ENCODE measurements at regions not wholly inside any gene's neighbourhood (a gene's known extent, or its start where the extent isn't known, plus 50 kb on each side); places are given as distances from the start of the nearest gene placed in this dataset.
"Not testable (repeated sequence)": the region's sequence is repeated elsewhere in the genome, so short reads cannot be mapped to it uniquely, and the experiment has no call there.

DNA sequence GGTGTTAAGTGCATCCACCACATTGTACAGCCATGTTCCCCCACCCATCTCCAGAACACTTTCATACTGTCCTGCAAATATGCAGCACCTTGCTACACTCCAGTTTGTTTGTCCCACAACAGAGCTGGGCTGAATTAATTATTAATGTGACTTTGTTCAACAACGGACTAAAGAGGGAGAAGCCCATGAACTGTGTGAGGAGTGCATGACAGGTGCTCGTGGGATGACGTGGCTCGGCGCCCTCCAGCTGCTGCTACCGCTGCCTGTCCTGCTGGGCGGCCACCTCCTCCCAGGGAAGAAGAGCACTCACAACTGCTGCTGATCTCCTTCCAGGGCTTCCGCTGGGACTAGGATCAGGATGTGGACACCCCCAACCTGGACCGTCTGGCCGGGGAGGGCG is 111.2 kb upstream of the DEFB108B start:
- DNase-seq (ENCODE audit: low read depth), result not testable (repeated sequence)

- not testable (repeated sequence) for DNase-seq (ENCODE audit: low read depth)
Observed at GRCh38 chr11:71723991-71724390, 109.0 kb upstream of the DEFB108B start.

GRCh38 chr11:71730748-71731147 is 102.3 kb upstream of the DEFB108B start:
- DNase-seq (ENCODE audit: low read depth), result not testable (repeated sequence)

DNA sequence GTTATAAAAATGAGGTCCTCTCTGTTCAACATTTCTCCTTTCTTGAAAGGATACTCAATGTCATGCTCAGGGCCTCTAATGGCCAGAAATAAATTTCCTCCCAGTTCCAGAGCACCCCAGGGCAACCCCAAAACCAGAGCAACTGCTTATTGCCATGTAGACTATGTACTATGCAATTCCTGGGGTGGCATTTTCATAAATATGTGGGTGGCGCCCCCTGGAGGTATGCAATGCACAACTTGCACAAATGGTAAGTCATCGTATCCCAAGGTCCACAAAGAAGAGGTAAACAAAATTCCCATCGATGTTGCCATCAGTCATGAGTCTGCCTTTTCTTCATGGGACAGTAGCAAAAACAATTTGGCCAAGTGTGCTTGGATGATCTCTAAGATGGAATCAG is 98.6 kb upstream of the DEFB108B start:
- DNase-seq (ENCODE audit: low read depth), result not testable (repeated sequence)

DNA sequence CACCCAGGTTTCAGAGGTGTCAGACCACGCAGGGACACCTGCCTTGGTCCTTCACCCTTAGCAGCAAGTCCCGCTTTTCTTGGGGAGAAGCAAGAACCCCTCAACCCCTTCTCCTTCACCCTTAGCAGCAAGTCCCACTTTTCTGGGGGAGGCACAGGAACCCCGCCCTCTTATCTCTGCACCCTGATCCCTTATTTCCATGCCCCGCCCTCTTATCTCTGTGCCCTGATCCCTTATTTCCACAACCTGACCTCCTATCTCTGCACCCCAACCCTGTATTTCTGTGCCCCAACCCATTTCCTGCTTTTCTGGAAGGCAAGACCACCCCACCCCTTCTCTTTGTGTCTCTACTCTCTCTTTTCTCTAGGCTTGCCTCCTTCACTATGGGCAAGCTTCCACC is 94.7 kb upstream of the DEFB108B start:
- DNase-seq (ENCODE audit: low read depth), result not testable (repeated sequence)

- not testable (repeated sequence) for DNase-seq (ENCODE audit: low read depth)
Observed at GRCh38 chr11:71743385-71743784, 89.6 kb upstream of the DEFB108B start.

GRCh38 chr11:71745656-71746055 is 87.3 kb upstream of the DEFB108B start:
- not testable (repeated sequence) for DNase-seq (ENCODE audit: low read depth)

GRCh38 chr11:71746263-71746662 is 86.7 kb upstream of the DEFB108B start:
- DNase-seq (ENCODE audit: low read depth), result not testable (repeated sequence)

GRCh38 chr11:71748965-71749620 is 83.9 kb upstream of the DEFB108B start:
- DNase-seq (ENCODE audit: low read depth), result not testable (repeated sequence)

- DNase-seq (ENCODE audit: low read depth), result not testable (repeated sequence)
Observed at GRCh38 chr11:71750908-71751307, 82.1 kb upstream of the DEFB108B start.

DNA sequence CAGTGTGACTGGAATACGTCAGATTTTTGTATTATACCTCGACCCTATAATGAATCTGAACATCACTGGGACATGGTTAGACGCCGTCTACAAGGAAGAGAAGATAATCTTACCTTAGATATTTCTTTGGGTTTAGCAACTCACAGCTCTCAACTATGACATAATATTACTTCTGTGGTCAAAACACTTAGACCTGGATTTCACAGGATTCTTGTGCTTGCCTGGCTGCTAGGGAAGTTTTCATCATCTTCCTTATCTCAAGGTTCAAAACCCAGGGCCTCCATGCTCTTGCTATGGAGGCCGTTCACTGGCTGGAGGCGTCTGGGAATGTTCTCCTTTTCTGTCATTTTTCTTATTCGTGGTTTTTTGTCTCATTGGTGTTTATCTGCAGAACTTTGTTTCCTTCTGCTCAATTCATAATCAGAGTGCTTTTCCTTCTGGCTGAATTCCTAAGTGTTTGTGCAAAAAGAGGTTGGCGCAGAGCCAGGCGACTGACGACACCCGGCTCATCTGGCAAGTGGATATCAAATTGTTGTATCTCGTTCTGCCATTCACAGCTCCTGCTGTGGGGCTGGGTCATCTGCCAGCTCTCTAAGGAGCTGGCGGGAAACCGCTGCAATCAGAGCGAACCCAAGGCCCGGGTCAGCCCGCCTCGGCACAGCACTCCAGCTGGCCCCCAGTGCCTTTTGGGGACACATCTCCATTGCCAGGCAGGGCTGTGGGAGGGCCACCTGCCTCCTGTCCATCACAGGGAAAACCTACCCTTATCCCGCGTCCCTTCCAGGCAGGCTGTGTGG is 68.1 kb upstream of the DEFB108B start:
- not testable (repeated sequence) for DNase-seq (ENCODE audit: low read depth)

- DNase-seq (ENCODE audit: low read depth), result not testable (repeated sequence)
Observed at GRCh38 chr11:71767016-71767415, 66.0 kb upstream of the DEFB108B start.

DNA sequence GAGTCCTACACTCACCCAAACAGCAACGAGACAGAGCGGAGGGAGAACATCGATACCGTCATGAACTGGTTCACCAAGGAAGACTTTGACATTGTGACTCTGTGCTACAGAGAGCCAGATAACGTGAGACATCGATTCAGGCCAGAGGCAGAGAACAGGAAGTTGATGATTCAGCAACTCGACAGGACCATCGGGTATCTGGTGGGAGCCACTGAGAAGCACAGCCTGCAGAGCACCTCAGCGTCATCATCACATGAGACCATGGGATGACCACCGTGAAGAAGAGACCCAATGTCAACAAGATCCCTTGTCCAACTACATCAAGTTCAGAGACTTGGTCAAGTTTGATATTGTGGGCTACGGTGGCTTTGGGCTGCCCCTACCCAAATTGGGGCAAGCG is 60.8 kb upstream of the DEFB108B start:
- not testable (repeated sequence) for DNase-seq (ENCODE audit: low read depth)

- no peak for DNase-seq (ENCODE audit: low read depth)
Observed at GRCh38 chr11:71774603-71775222, 58.3 kb upstream of the DEFB108B start.

DNA sequence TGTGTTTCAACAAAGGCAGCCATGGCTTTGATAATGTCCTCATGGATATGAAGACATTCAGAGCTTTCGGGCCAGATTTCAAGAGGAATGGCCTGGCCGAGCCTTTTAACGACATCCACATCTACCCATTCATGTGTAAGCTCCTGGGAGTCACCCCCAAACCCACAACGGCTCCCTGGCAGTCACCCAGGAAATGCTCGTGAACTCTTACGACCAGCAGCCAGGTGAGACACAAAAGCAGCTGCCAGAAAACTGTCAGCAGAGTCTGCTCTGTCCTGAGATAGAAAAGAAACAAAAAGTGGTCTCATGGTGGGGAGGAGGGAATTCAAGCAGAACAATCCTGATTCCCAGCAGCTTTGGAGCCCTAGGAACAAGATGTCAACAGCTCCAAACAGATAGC is 52.9 kb upstream of the DEFB108B start:
- not testable (repeated sequence) for DNase-seq (ENCODE audit: low read depth)

DNA sequence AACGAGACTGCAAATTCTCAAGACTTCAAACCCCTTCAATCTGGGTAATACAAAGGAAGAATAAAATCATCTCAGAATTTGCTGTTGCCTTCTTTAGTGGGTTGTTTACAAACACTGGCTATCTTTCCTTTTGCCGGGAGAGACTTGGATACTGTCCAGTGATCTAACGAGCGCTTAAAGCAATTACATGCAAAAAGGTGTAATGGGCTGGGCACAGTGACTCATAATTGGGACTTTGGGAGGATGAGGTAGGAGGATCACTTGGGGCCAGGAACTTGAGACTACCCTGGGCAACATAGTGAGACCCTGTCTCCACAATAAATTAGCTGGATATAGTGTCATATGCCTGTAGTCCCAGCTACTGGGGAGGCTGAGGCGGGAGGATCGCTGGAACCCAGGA is 52.2 kb upstream of the DEFB108B start:
- DNase-seq (ENCODE audit: low read depth), result not testable (repeated sequence)

DNA sequence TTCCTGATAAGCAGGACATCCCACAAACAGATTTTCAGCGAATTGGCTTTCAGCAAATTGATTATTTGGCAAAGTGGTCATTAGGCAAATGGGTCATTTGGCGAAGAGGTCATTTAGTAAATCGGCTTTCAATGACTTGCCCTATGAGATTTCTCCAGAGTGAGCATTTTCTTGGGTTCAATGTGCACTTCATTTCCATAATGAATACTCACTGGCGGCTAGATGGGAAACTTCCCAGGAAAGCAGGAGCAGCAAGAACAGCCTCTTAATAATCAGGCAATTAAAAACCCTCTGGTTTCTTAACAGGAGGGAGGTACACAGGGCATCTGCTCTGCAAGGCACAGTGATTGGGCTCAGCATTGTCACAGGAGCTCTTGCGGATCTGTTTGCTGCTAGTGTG is 51.5 kb upstream of the DEFB108B start:
- DNase-seq (ENCODE audit: low read depth), result not testable (repeated sequence)

- DNase-seq (ENCODE audit: low read depth), result not testable (repeated sequence)
Observed at GRCh38 chr11:71782229-71782861, 50.7 kb upstream of the DEFB108B start.

- DNase-seq (ENCODE audit: low read depth), result not testable (repeated sequence)
Observed at GRCh38 chr11:71783191-71783590, 49.8 kb upstream of the DEFB108B start.

All from activated gamma-delta T cell treated with anti-CD3 and anti-CD28 coated beads, Interleukin-2, amount 50 U/mL, for 16 hours (primary cell).